Stimulated activated naive CD8-positive, alpha-beta T cell treated with anti-CD3 and anti-CD28 coated beads, Interleukin-15, amount 100 ng/mL, for 72 hours (primary cell): ENCODE measurements at regions not wholly inside any gene's neighbourhood (a gene's known extent, or its start where the extent isn't known, plus 50 kb on each side); places are given as distances from the start of the nearest gene placed in this dataset.

Experiments used
- ATAC-seq: fragments of 150-1000 bp; cut with Tn5 transposase; 2 replicates; pipeline ENCODE4 v1.10.0; 2021; ENCODE audit warnings: mild to moderate bottlenecking, moderate library complexity
- DNase-seq, 2 donors: peaks; one replicate each; pipeline ENCODE4 v3.0.0; 2021 to 2022
- H3K27ac Mint-ChIP-seq, 2 donors: one replicate each; pipeline ENCODE4 v1.8.0; 2022; ENCODE audit warnings: mild to moderate bottlenecking in 2 of 2, mixed read lengths in 2 of 2, moderate library complexity in 2 of 2
- H3K27me3 Mint-ChIP-seq: one replicate; pipeline ENCODE4 v1.8.0; 2022; ENCODE audit warnings: mixed read lengths
- H3K4me1 Mint-ChIP-seq: one replicate; pipeline ENCODE4 v1.8.0; 2022; ENCODE audit warnings: mild to moderate bottlenecking, mixed read lengths
- H3K4me3 Mint-ChIP-seq, 2 donors: one replicate each; pipeline ENCODE4 v1.8.0; 2022; ENCODE audit warnings: mild to moderate bottlenecking in 2 of 2, mixed read lengths in 2 of 2, moderate library complexity in 1 of 2
- H3K9me3 Mint-ChIP-seq, 2 donors: one replicate each; pipeline ENCODE4 v1.8.0; 2022; ENCODE audit warnings: mixed read lengths in 2 of 2

DNA sequence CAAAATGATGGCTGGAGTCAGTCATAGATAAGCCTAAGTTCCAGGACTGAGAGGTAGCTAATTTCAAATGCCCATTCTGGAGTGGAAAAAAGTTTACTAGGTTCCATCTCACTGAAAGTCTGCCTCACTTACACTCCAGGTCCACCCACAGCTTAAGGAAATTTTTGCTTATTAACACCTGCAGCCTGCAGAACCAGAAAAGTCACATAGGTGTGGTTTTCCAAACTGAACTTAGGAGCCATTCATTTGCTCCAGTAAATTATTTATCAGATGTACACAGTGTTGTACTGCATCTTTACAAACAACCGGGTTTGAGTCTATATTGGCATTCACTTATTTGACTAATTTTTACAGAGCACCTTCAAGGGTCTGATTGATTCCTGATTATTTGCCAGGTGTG lies 157.4 kb upstream of the ARID2 start:
- Mint-ChIP-seq H3K9me3 (no peaks in the 10 kb centered on the region), H3K4me3 (no peak overlapping the region), H3K27me3 (peaks cover under 1% of the 10 kb centered on the region), H3K27ac (no peak overlapping the region), H3K4me1 (peaks cover 12% of the 10 kb centered on the region)
- ATAC-seq (no peak), DNase-seq (no peak)

DNA sequence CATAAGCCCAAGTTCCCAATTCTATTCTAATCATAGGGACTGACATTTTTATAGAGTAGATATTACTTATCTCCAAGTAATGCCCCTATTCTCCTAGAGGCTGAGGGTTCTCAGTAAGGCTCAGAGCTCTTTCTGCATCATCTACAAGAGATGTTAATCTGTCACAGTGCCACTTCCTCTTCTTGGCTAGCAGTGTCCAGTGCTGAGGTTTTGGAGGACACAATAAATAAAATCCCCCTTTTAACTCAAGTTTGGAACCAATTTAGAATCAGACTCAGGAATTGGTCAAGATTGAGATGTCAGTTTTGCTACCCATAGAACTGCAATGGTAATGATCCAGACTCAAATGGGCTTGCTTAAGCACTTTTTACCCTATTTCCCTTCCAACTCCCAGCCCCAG lies 154.1 kb upstream of the ARID2 start:
- ATAC-seq (no peak), DNase-seq (no peak)
- Mint-ChIP-seq H3K4me3 (no peak overlapping the region), H3K27ac (no peak overlapping the region), H3K9me3 (no peaks in the 10 kb centered on the region), H3K27me3 (no peaks in the 10 kb centered on the region), H3K4me1 (peaks cover 12% of the 10 kb centered on the region)

DNA sequence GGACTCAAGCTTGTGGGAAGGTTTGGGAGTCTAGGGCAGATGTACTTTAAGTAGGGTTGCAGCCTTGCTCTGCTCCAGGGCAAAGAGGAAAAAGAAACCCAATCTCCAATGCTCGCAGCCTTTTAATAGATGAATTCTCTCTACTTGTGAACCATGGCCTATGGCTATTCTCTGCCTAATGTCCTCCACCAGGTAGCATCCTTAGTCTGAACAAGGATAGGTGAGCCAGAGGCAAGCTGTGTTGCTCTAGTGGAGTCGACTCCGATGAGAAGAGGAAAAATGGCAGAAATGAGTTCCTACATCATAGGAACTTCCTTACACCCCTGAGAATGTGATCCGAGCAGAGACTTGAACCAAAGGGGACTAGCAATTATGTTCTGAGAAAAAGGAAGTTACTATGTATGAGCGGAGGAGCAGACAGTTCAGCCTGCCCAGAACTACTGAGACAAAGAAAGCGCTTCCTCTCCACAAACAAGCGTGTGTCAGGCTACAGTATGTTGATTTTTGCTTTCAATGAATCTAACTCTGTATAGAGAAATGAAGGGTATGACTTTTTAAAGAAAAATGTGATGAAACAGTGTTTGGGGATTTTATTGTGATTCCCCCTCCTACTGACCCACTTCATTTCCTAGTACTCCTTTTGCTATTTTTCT lies 153.6 kb upstream of the ARID2 start:
- Mint-ChIP-seq H3K4me3 (no peak overlapping the region), H3K27ac (peak overlapping the region; percentile 10 to 71)
- peak; percentile 50 for ATAC-seq

DNA sequence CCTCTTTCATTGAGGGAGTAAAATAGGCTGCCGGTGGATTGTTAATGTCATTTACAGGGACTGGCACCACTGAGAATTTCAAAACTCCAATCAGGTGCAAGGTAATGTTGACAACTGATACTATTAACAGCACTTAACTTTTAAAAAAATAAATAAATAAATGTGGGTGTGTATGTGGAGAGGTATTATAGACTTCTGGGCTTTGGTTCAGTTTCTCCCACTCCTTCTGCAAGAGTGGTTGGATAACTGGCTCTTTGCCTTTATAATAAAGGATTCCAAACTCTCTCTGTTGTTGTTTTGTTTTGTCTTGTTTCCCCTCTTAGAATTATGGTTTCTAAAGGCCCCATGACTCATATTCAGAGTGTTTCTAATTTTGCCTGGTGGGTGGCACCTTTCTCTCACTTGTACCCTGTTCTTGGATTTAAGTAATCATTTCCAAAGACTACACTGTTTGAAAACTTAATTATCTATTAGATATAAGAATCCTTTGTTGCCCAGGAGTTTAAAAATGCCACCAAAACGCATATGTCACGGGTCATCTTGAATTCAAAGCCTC lies 151.6 kb upstream of the ARID2 start:
- no peak for ATAC-seq
- Mint-ChIP-seq H3K4me1 (peaks cover 12% of the 10 kb centered on the region), H3K9me3 (peaks cover 13 to 14% of the 10 kb centered on the region in 2 donors), H3K27me3 (no peaks in the 10 kb centered on the region), H3K4me3 (peak overlapping the region in 1 of 2 donors; percentile 14), H3K27ac (no peak overlapping the region)
- DNase-seq, result no peak

More for the DNA sequence above, 153.6 kb upstream of the ARID2 start:
- Mint-ChIP-seq H3K27me3 (no peaks in the 10 kb centered on the region), H3K9me3 (peaks cover 1 to 2% of the 10 kb centered on the region in 2 donors), H3K4me1 (peaks cover 12% of the 10 kb centered on the region)
- no peak for DNase-seq

DNA sequence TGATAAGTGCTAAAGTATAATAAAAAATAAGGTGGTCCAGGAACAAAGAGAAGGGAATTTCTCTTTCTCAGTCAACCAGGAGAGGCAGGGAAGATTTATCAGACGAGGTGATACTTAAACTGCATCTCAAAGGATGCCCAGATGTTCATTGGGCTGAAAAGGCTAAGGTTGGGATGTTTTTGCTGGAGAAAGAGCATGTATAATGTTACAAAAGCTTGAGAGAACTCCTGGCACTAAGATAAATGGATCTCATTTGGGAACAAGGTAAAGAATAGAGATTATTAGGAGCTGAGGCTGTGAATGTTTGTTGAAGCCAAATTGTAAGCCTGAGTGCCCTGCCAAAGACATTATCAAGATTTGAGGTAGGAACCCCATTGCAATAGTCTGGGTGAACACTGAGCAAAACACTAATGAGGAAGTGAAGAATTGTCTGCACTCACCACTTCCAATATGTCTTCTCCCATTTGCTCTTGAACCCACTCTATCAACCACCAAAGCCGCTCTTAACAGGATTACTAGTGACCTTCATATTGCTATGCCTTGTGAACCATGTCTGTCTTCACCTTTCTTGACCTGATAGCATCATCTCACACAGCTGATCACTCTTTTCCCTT lies 149.0 kb upstream of the ARID2 start:
- Mint-ChIP-seq H3K4me3 (no peak overlapping the region), H3K9me3 (peaks cover 13 to 14% of the 10 kb centered on the region in 2 donors), H3K4me1 (peaks cover 12% of the 10 kb centered on the region), H3K27ac (no peak overlapping the region), H3K27me3 (no peaks in the 10 kb centered on the region)
- no peak for ATAC-seq
- no peak for DNase-seq

DNA sequence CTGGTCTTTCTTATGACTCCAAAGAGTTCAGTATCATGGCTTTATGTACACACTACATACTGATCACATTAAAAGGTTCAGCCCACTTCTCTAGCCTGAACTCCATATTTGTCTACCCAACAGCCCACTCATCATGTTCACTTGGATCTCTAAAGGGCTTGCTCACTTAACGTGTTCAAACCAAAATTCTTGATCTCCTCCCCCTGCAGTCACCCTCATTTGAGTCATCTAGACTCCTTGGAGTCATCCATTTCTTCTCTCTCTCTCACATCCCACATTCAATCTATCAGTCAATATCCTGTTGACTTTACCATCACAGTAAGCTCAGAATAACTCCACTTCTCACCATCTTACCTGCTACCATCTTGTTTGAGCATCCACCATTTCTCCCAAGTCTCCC lies 148.4 kb upstream of the ARID2 start:
- DNase-seq, result no peak
- peak; percentile 49 for ATAC-seq
- peaks cover 8% of the 10 kb centered on the region for H3K4me1 Mint-ChIP-seq
- no peak overlapping the region for H3K27ac Mint-ChIP-seq
- H3K9me3 Mint-ChIP-seq, result peaks cover 13 to 14% of the 10 kb centered on the region in 2 donors
- no peaks in the 10 kb centered on the region for H3K27me3 Mint-ChIP-seq
- H3K4me3 Mint-ChIP-seq, result no peak overlapping the region

DNA sequence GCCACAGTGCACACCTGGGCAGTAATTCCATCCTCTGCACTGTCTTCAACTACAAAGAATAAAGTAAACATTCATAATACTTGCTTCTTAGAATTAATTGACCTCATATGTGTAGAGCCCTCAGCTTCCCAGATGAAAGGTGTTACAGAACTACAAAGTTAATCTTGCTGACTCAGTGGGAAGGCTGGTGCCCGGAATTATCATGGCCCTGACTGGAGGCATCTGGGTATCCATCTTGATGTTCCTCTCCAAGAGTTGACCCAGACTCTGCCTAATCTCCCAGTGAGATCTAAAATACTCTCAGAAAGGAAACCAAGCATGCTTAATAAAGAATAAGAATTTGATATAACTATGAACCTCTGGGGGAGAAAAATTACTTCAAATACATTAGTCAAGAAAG lies 147.0 kb upstream of the ARID2 start:
- H3K27ac Mint-ChIP-seq, result peak overlapping the region in 1 of 2 donors; percentile 9
- H3K4me1 Mint-ChIP-seq, result no peaks in the 10 kb centered on the region
- H3K4me3 Mint-ChIP-seq, result no peak overlapping the region
- H3K27me3 Mint-ChIP-seq, result no peaks in the 10 kb centered on the region
- DNase-seq, result no peak
- H3K9me3 Mint-ChIP-seq, result peaks cover 13 to 14% of the 10 kb centered on the region in 2 donors
- ATAC-seq, result no peak

DNA sequence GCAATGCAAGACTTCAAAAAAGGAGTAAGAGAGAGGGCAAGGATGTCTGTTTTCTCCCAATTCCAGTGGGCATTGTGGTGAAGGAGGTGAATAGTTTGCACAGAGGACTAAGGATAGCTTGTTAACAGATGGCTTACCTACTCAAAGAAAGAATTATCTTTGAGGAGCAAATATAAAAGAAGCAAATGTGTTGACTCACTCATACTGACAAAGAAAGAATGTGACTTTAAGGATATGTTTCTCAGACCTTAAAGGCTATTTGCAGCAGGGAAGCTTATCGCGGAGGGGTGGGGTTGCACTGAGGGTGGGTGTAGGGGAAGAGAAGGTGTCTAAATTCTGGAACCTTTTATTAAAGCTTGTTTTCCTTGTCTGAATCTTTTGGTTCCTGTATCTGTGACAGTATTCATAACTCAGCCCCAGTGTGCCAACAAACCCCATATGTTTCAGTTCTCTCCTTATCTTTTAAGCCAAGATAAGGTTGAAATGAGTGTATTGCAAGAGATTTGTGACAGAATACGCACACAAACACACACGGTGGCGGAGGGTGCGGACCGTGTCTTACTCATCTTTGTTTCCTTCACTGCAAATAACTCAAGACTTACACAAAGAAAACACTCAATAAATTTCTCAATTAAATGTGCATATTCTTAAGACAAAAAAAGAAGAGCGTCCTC lies 146.4 kb upstream of the ARID2 start:
- DNase-seq, result no peak
- no peaks in the 10 kb centered on the region for H3K4me1 Mint-ChIP-seq
- H3K27me3 Mint-ChIP-seq, result no peaks in the 10 kb centered on the region
- H3K4me3 Mint-ChIP-seq, result no peak overlapping the region
- H3K27ac Mint-ChIP-seq, result no peak overlapping the region
- peaks cover 13 to 14% of the 10 kb centered on the region in 2 donors for H3K9me3 Mint-ChIP-seq
- no peak for ATAC-seq

DNA sequence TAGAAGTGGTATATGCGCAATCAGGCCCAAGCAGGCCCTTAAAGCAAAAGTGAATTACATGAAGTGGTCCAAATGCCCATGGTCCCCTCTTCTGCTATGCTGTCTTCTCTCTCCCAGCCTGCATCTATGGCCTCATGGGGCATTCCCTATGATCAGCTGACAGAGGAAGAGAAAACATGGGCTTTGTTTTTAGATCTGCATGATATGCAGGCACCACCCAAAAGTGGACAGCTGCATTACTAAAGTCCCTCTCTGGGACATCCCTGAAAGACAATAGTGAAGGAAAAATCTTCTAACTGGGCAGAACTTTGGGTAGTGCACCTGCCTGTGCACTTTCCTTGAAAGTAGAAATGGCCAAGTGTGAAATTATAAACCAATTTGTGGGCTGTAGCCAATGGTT lies 145.2 kb upstream of the ARID2 start:
- ATAC-seq (no peak), DNase-seq (no peak)
- Mint-ChIP-seq H3K4me3 (no peak overlapping the region), H3K27ac (no peak overlapping the region), H3K9me3 (peaks cover 13 to 14% of the 10 kb centered on the region in 2 donors), H3K4me1 (no peaks in the 10 kb centered on the region), H3K27me3 (no peaks in the 10 kb centered on the region)

DNA sequence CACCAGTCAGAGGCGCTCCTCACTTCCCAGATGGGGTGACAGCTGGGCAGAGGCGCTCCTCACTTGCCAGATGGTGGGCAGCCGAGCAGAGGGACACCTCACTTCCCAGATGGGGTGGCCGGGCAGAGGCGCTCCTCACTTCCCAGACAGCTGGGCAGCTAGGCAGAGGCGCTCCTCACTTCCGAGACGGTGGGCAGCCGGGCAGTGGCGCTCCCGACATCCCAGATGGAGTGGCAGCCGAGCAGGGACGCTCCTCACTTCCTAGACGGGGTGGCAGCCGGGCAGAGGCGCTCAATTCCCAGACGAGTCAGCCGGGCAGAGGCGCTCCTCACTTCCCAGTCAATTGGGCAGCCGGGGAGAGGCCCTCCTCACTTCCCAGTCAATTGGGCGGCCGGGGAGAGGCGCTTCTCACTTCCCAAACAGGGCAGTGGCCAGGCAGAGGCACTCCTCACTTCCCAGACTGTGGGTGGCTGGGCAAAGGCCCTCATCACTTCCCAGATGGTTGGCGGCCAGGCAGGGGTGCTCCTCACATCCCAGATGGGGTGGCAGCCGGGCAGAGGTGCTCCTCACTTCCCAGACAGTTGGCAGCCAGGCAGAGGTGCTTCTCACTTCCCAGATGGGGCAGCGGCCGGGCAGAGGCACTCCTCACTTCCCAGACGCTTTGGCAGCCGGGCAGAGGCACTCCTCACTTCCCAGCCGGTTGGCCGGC lies 143.8 kb upstream of the ARID2 start:
- peaks cover 13 to 14% of the 10 kb centered on the region in 2 donors for H3K9me3 Mint-ChIP-seq
- H3K4me3 Mint-ChIP-seq, result no peak overlapping the region
- no peak for DNase-seq
- ATAC-seq, result no peak
- no peak overlapping the region for H3K27ac Mint-ChIP-seq
- H3K4me1 Mint-ChIP-seq, result no peaks in the 10 kb centered on the region
- no peaks in the 10 kb centered on the region for H3K27me3 Mint-ChIP-seq

DNA sequence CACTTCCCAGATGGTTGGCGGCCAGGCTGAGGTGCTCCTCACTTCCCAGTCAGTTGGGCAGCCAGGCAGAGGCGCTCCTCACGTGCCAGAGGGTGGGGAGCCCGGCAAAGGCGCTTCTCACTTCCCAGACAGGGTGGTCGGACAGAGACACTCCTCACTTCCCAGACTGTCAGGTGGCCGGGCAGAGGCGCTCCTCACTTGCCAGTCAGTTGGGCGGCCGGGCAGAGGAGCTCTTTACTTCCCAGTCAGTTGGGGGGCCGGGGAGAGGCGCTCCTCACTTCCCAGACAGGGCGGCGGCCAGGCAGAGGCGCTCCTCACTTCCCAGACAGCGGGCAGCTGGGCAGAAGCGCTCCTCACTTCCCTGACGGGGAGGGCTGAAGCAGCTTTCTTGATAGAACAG lies 143.0 kb upstream of the ARID2 start:
- DNase-seq (no peak), ATAC-seq (no peak)
- Mint-ChIP-seq H3K27ac (no peak overlapping the region), H3K4me1 (no peaks in the 10 kb centered on the region), H3K27me3 (no peaks in the 10 kb centered on the region), H3K9me3 (peaks cover 6 to 7% of the 10 kb centered on the region in 2 donors), H3K4me3 (no peak overlapping the region)

DNA sequence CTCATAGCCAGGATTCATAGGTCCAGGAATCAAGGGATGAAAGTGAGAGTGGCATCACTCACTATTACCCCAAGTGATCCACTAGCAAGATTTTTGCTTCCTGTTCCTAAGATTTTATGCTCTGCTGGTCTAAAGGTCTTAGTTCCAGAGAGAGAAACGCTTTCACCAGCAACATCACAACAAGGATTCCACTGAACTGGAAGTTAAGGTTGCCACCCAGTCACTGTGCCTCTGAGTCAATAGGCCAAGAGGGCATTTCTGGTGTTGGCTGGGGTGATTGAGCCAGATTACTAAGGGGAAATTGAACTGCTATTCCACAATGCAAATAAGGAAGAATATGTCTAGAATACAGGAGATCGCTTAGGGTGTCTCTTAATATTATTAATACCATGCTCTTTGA lies 142.5 kb upstream of the ARID2 start:
- Mint-ChIP-seq H3K4me3 (no peak overlapping the region), H3K4me1 (no peaks in the 10 kb centered on the region), H3K27me3 (no peaks in the 10 kb centered on the region), H3K9me3 (peaks cover under 1 to 1% of the 10 kb centered on the region in 2 donors), H3K27ac (no peak overlapping the region)
- ATAC-seq (no peak), DNase-seq (no peak)

DNA sequence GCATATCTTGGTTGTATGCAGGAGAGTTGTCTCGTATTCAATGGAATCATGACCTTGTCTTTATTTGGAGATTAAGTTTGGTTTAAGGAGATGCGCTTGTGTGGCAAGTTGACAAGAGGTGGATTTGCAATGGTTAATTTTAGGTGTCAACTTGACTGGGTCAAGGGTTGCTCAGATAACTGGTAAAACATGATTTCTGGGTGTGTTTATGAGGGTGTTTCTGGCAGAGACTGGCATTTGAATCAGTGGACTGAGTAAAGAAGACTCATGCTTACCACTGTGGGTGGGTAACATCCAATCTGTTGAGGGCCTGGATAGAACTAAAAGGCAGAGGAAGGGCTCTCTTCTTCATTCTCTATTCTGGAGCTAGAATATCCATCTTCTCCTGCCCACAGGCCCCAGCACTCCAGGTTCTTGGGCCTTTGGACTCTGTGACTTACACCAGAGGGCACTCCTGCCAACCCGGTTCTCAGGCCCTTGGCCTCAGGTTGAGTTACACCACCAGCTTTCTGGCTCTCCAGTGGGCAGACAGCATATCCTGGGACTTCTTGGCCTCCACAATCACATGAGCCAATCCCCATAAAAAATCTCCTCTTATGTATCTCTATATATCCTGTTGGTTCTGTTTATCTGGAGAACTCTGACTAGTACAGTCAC lies 141.5 kb upstream of the ARID2 start:
- H3K27me3 Mint-ChIP-seq, result no peaks in the 10 kb centered on the region
- no peak overlapping the region for H3K27ac Mint-ChIP-seq
- no peak for DNase-seq
- no peak for ATAC-seq
- no peaks in the 10 kb centered on the region for H3K4me1 Mint-ChIP-seq
- H3K4me3 Mint-ChIP-seq, result no peak overlapping the region
- H3K9me3 Mint-ChIP-seq, result no peaks in the 10 kb centered on the region

DNA sequence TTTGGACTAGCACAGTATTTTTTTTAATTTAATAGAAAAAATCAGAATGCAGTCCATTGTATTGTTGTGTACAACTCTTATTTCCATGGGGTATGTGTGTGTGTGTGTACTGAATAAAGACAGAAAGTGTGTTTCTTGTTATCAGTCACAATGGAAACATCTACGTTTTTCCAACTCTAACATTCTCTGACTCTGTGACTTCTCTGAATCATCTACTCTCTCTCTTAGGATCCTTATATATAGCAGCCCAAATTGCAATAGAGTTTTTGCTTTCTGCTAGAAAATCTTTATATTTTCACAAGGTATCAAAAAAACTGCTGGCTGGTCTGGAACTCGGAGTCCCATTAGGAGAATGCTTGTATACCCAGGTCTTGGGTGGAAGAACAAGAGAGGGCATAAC lies 138.9 kb upstream of the ARID2 start:
- Mint-ChIP-seq H3K27me3 (no peaks in the 10 kb centered on the region), H3K27ac (no peak overlapping the region), H3K4me3 (no peak overlapping the region), H3K4me1 (no peaks in the 10 kb centered on the region), H3K9me3 (peaks cover 3 to 5% of the 10 kb centered on the region in 2 donors)
- no peak for DNase-seq
- ATAC-seq, result no peak

DNA sequence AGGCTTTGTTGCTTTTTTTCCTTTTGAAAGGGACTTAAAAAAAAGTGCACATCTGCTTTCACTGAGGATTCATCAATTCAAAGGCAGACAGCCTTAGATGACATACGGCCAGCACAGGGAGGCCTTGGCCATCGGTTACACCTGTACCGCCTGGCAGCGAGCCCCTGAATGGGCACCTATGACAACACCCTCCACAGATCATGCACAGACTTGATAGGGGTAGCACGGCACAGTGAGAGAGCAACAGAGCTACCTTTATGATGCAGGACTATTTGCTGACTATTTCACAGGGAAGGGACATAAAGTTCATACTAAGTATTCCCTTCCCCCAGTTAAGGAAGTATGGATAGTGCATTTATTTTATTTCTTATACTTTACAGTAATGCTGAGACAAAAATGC lies 137.9 kb upstream of the ARID2 start:
- Mint-ChIP-seq H3K4me1 (no peaks in the 10 kb centered on the region), H3K4me3 (no peak overlapping the region), H3K27ac (no peak overlapping the region), H3K9me3 (peaks cover 3 to 7% of the 10 kb centered on the region in 2 donors), H3K27me3 (peaks cover 4% of the 10 kb centered on the region)
- no peak for ATAC-seq
- DNase-seq, result no peak
